ENCODE measurements at regions not wholly inside any gene's neighbourhood (a gene's known extent, or its start where the extent isn't known, plus 50 kb on each side); places are given as distances from the start of the nearest gene placed in this dataset.

DNA sequence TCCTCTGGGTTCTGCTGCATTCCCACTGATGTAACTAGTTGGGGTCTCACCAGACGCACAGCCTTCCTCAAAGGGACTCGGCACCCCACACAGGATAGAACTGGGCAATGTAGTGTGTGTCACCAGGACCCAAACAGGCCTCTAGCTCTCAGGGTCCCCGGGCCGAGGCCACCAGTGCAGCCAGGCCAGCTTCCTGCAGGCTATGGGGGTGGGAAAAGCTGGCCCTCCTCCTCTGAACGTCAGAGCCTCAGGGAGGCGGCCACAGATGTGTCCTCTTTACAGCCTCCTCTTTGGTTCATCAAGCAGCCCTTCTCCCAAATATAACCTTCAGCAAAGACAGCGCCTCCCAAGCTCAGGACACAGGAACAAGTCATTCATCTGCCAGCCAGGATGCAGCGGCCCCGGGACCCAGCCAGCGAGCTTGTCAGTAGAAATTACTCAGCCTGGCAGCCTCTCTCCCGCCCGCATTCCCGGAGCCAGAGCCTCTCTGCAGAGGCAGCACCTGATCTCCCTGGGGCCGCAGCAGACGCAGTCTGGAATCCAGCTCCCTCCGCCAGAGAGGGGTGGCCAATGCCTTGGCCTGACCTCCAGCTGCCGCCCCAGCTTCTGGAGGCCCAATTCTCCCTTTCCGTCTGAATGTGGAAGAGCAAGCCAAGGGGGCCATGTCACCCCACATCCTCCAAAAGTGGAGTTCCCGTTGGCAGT is 288.5 kb downstream of the FBXW7 start:
- TF ChIP-seq CTCF (conservative IDR thresholded peaks at IDR 0.05; ENCODE audit: low read depth, low read length) (no peak), EZH2phosphoT487 (IDR thresholded peaks at IDR 0.05; ENCODE audit: borderline replicate concordance, low read length) (no peak)

All from PC-3 (cell line).